Naive B cell (primary cell): ENCODE measurements at regions not wholly inside any gene's neighbourhood (a gene's known extent, or its start where the extent isn't known, plus 50 kb on each side); places are given as distances from the start of the nearest gene placed in this dataset.
A peak's percentile ranks its signal among the peaks of the same experiment; 100 is the strongest.

Experiments used
- ATAC-seq, 2 donors: fragments of 150-1000 bp; cut with Tn5 transposase; 2 replicates each; pipeline ENCODE4 v1.10.0; 2021; ENCODE audit warnings: low read depth in 2 of 2, mild to moderate bottlenecking in 2 of 2, moderate library complexity in 2 of 2
- DNase-seq: peaks from one replicate; pipeline ENCODE4 v3.0.0; 2022
- H3K27ac Mint-ChIP-seq, 6 donors: one replicate each; pipeline ENCODE4 v1.8.0; 2020 to 2022; ENCODE audit warnings: mild to moderate bottlenecking in 6 of 6, mixed read lengths in 6 of 6, moderate library complexity in 5 of 6, inconsistent platforms in 2 of 6
- H3K27me3 Mint-ChIP-seq, 3 donors: one replicate each; pipeline ENCODE4 v1.8.0; 2021 to 2022; ENCODE audit warnings: mixed read lengths in 3 of 3, mild to moderate bottlenecking in 1 of 3
- H3K36me3 Mint-ChIP-seq, 2 donors: one replicate each; pipeline ENCODE4 v1.8.0; 2020 to 2022; ENCODE audit warnings: mixed read lengths in 2 of 2, inconsistent platforms in 1 of 2, mild to moderate bottlenecking in 1 of 2
- H3K4me1 Mint-ChIP-seq, 3 donors: one replicate each; pipeline ENCODE4 v1.8.0; 2020 to 2022; ENCODE audit warnings: mixed read lengths in 3 of 3, inconsistent platforms in 1 of 3, mild to moderate bottlenecking in 1 of 3, moderate library complexity in 1 of 3
- H3K4me3 Mint-ChIP-seq, 8 donors: one replicate each; pipeline ENCODE4 v1.8.0; 2020 to 2022; ENCODE audit warnings: mild to moderate bottlenecking in 8 of 8, mixed read lengths in 8 of 8, moderate library complexity in 8 of 8, inconsistent platforms in 2 of 8
- H3K9me3 Mint-ChIP-seq, 7 donors: one replicate each; pipeline ENCODE4 v1.8.0; 2020 to 2022; ENCODE audit warnings: mixed read lengths in 7 of 7, mild to moderate bottlenecking in 5 of 7, inconsistent platforms in 2 of 7, moderate library complexity in 1 of 7

DNA sequence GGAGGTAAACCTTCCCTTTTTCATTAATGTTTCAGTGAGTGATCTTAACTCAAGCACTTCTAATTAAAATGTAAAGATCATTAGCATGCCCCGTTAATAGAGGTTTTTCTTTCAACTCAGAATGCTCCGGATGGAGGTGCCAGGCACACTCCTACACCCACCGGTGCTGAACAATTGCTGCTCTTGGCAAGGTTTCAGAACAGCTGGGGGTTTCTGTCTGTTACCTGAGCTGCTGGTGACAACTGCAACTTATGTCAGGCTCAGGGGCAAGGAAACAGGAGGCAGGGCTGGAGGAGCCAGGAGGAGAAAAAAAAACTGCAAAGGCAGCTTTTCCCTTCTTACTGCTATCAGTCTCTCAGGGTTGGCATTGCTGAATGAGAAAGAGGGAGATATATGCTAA, 250.1 kb downstream of the DIPK2A start:
- Mint-ChIP-seq H3K27me3 (peaks cover 0 to 6% (median 0%) of the 10 kb centered on the region in 3 donors), H3K4me1 (no peaks in the 10 kb centered on the region), H3K27ac (no peak overlapping the region)

DNA sequence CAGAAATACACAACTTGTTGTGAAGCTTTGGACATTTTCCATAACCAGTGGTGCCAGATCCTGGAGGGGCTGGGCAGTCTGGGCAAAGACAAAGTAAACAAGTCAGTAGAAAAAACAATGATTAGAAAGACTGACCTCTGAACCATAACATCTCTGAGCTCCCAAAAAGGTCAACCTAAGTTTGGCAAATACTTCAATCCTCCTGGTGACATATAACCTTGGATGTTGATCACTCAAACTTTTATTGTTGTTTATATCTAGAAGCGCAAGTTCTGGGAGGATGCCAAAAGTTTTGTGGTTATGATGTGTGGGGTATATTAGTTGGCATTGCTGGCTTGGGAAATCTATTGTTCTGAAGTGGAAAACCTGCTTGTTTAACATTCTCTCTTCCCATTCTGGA, 257.7 kb downstream of the DIPK2A start:
- no peak overlapping the region for H3K4me3 Mint-ChIP-seq
- no peaks in the 10 kb centered on the region for H3K9me3 Mint-ChIP-seq
- ATAC-seq (no peak), DNase-seq (no peak)
- no peak overlapping the region for H3K27ac Mint-ChIP-seq
- H3K36me3 Mint-ChIP-seq = no peaks in the 10 kb centered on the region
- no peaks in the 10 kb centered on the region for H3K4me1 Mint-ChIP-seq
- H3K27me3 Mint-ChIP-seq = peaks cover 0 to 11% (median 0%) of the 10 kb centered on the region in 3 donors

More for the DNA sequence above, 250.1 kb downstream of the DIPK2A start:
- ATAC-seq (no peak), DNase-seq (no peak)
- Mint-ChIP-seq H3K4me3 (no peak overlapping the region), H3K9me3 (peaks cover 0 to 2% (median 0%) of the 10 kb centered on the region in 7 donors), H3K36me3 (no peaks in the 10 kb centered on the region)

- Mint-ChIP-seq H3K4me1 (no peaks in the 10 kb centered on the region), H3K36me3 (no peaks in the 10 kb centered on the region), H3K27ac (no peak overlapping the region), H3K4me3 (no peak overlapping the region), H3K27me3 (peaks cover 0 to 11% (median 0%) of the 10 kb centered on the region in 3 donors), H3K9me3 (no peaks in the 10 kb centered on the region)
- ATAC-seq (no peak), DNase-seq (no peak)
Measured at GRCh38 chr3:144229953-144230352, 258.3 kb downstream of the DIPK2A start.

GRCh38 chr3:144235489-144235888, 263.9 kb downstream of the DIPK2A start:
- DNase-seq (no peak), ATAC-seq (no peak)
- Mint-ChIP-seq H3K27me3 (peaks cover 0 to 22% (median 12%) of the 10 kb centered on the region in 3 donors), H3K4me1 (no peaks in the 10 kb centered on the region), H3K4me3 (no peak overlapping the region), H3K27ac (no peak overlapping the region), H3K36me3 (peaks cover 0 to 5% of the 10 kb centered on the region in 2 donors), H3K9me3 (peaks cover 0 to 4% (median 0%) of the 10 kb centered on the region in 7 donors)

DNA sequence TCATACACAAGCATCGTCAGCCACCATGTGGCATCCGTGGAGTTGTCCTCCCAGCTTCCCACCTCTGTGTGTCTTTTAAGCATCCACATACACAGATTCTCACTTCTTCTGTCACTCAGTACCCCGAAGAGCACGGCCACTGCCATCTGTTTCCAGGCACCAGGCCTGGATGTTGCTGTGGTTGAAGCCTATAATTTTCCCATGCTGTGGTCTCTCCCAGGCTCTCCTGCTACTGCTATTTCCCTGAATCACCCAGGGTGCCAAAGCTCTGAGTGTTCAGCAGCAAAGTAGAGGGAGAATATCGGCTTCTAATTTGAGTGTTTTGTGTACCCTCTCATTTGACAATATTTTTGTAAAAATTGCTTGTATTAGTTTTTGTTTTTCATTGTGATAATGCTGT, 265.7 kb downstream of the DIPK2A start:
- Mint-ChIP-seq H3K27ac (no peak overlapping the region), H3K27me3 (peaks cover 0 to 22% (median 12%) of the 10 kb centered on the region in 3 donors), H3K4me1 (no peaks in the 10 kb centered on the region), H3K36me3 (peaks cover 0 to 5% of the 10 kb centered on the region in 2 donors), H3K4me3 (no peak overlapping the region), H3K9me3 (peaks cover 0 to 4% (median 0%) of the 10 kb centered on the region in 7 donors)
- no peak for ATAC-seq
- DNase-seq = no peak

DNA sequence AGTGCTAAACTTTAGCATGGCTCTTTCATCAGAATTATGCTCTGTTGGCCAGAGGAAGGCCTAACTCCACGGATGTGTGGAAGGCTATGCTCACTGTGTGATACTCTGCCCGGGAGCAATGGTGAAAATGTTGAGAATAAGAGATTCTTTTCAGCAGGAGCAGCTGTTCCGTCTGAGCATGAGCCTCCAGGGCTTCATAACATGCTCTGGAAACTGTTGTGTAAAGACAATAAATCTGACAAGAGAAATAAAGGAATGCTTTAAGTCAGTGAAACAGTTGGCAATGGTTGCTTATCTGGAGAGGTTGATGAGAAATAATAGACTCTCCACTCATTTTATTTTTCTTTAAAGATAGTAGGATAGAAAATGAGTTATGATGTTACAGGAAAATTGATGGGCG, 269.8 kb downstream of the DIPK2A start:
- Mint-ChIP-seq H3K36me3 (peaks cover 0 to 5% of the 10 kb centered on the region in 2 donors), H3K4me1 (no peaks in the 10 kb centered on the region), H3K4me3 (no peak overlapping the region), H3K27me3 (peaks cover 0 to 22% (median 12%) of the 10 kb centered on the region in 3 donors), H3K9me3 (peaks cover 0 to 4% (median 0%) of the 10 kb centered on the region in 7 donors), H3K27ac (no peak overlapping the region)
- DNase-seq (no peak), ATAC-seq (no peak)

- Mint-ChIP-seq H3K4me3 (no peak overlapping the region), H3K36me3 (peaks cover 0 to 5% of the 10 kb centered on the region in 2 donors), H3K27ac (no peak overlapping the region), H3K4me1 (no peaks in the 10 kb centered on the region), H3K9me3 (no peaks in the 10 kb centered on the region), H3K27me3 (peaks cover 0 to 12% (median 7%) of the 10 kb centered on the region in 3 donors)
- no peak for ATAC-seq
- DNase-seq = no peak
Measured at GRCh38 chr3:144242747-144243146, 271.1 kb downstream of the DIPK2A start.

GRCh38 chr3:144244662-144245061, 273.0 kb downstream of the DIPK2A start:
- DNase-seq = no peak
- H3K4me1 Mint-ChIP-seq = peaks cover 0 to 2% (median 0%) of the 10 kb centered on the region in 3 donors
- no peak for ATAC-seq
- H3K9me3 Mint-ChIP-seq = peaks cover 0 to 4% (median 0%) of the 10 kb centered on the region in 7 donors
- H3K4me3 Mint-ChIP-seq = no peak overlapping the region
- peaks cover 0 to 3% (median 0%) of the 10 kb centered on the region in 3 donors for H3K27me3 Mint-ChIP-seq
- H3K36me3 Mint-ChIP-seq = peaks cover 0 to under 1% of the 10 kb centered on the region in 2 donors
- no peak overlapping the region for H3K27ac Mint-ChIP-seq

GRCh38 chr3:144252896-144253295, 281.3 kb downstream of the DIPK2A start:
- Mint-ChIP-seq H3K27me3 (peaks cover 0 to 9% (median 5%) of the 10 kb centered on the region in 3 donors), H3K27ac (no peak overlapping the region), H3K4me1 (peaks cover 0 to 2% (median 0%) of the 10 kb centered on the region in 3 donors), H3K4me3 (no peak overlapping the region), H3K9me3 (peaks cover 0 to 4% (median 0%) of the 10 kb centered on the region in 7 donors), H3K36me3 (no peaks in the 10 kb centered on the region)
- ATAC-seq (no peak), DNase-seq (no peak)

- peaks cover 5 to 10% (median 9%) of the 10 kb centered on the region in 3 donors for H3K27me3 Mint-ChIP-seq
- no peak overlapping the region for H3K4me3 Mint-ChIP-seq
- ATAC-seq (no peak), DNase-seq (no peak)
- no peaks in the 10 kb centered on the region for H3K36me3 Mint-ChIP-seq
- no peaks in the 10 kb centered on the region for H3K9me3 Mint-ChIP-seq
- no peaks in the 10 kb centered on the region for H3K4me1 Mint-ChIP-seq
- H3K27ac Mint-ChIP-seq = peak overlapping the region in 1 of 6 donors; percentile 9
Measured at GRCh38 chr3:144257381-144257780, 285.8 kb downstream of the DIPK2A start.

DNA sequence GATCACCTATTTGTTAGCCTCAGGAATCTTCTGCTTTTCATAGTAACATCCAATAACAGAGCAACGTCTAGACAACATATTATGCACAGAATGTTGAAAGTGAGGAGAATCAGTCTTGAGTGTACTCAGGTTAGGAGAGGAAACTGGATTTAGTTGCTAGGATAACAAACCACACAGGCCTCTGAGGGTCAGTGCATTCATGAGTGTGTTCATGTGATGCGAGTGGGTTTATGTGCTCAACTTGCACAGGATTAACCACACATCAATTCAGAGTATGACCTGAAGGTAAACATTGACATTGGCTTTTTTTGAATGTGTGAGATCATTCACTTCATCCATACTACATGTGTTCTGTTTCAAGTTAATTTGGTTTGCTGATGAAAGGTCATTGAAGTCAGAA, 287.6 kb downstream of the DIPK2A start:
- H3K4me1 Mint-ChIP-seq = no peaks in the 10 kb centered on the region

GRCh38 chr3:144263706-144264105, 292.1 kb downstream of the DIPK2A start:
- no peak for DNase-seq
- no peak for ATAC-seq
- Mint-ChIP-seq H3K4me1 (no peaks in the 10 kb centered on the region), H3K9me3 (no peaks in the 10 kb centered on the region), H3K4me3 (no peak overlapping the region), H3K27me3 (peaks cover 0 to 10% (median 0%) of the 10 kb centered on the region in 3 donors), H3K36me3 (no peaks in the 10 kb centered on the region), H3K27ac (peak overlapping the region in 1 of 6 donors; percentile 56)

More for the DNA sequence above, 287.6 kb downstream of the DIPK2A start:
- no peak for ATAC-seq
- Mint-ChIP-seq H3K27me3 (peaks cover 5 to 10% (median 5%) of the 10 kb centered on the region in 3 donors), H3K9me3 (no peaks in the 10 kb centered on the region), H3K27ac (no peak overlapping the region), H3K36me3 (no peaks in the 10 kb centered on the region), H3K4me3 (no peak overlapping the region)
- DNase-seq = no peak

DNA sequence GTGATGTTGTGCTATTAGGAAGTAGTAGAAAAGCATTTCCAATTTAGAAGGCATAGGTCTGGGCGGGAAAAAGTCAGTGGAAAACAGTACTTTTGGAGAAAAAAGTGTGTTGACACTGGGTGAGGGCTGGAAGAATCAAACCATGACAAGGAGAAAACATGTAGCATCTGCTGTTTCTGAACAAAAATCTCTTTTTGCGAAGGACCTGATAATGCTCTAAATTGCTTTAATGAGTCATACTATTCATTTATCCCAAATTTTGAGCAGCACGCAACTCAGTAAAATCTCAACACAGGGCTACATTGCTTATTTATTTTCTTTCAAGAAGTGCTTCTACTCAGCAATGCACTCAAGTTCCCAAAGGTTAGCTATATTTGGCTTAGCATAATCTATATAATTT, 292.7 kb downstream of the DIPK2A start:
- ATAC-seq = no peak
- Mint-ChIP-seq H3K4me3 (no peak overlapping the region), H3K27me3 (peaks cover 0 to 10% (median 0%) of the 10 kb centered on the region in 3 donors), H3K9me3 (no peaks in the 10 kb centered on the region), H3K36me3 (no peaks in the 10 kb centered on the region), H3K4me1 (peaks cover 0 to 3% (median 0%) of the 10 kb centered on the region in 3 donors), H3K27ac (no peak overlapping the region)
- no peak for DNase-seq

GRCh38 chr3:144264794-144265193, 293.2 kb downstream of the DIPK2A start:
- no peak for DNase-seq
- no peaks in the 10 kb centered on the region for H3K36me3 Mint-ChIP-seq
- H3K27me3 Mint-ChIP-seq = peaks cover 0 to 10% (median 0%) of the 10 kb centered on the region in 3 donors
- H3K27ac Mint-ChIP-seq = no peak overlapping the region
- peaks cover 0 to 5% (median 1%) of the 10 kb centered on the region in 3 donors for H3K4me1 Mint-ChIP-seq
- H3K9me3 Mint-ChIP-seq = no peaks in the 10 kb centered on the region
- H3K4me3 Mint-ChIP-seq = no peak overlapping the region
- no peak for ATAC-seq
